A549 (cell line): ENCODE measurements at regions not wholly inside any gene's neighbourhood (a gene's known extent, or its start where the extent isn't known, plus 50 kb on each side); places are given as distances from the start of the nearest gene placed in this dataset.
"Not testable (repeated sequence)": the region's sequence is repeated elsewhere in the genome, so short reads cannot be mapped to it uniquely, and the experiment has no call there.

ENCODE experiments used
- ATAC-seq, 2 experiments: fragments of 200-7000 bp in 1 of 2; fragments of >200 bp in 1 of 2; cut with Nextera tagmentation in 1 of 2; cut with Tn5 transposase in 1 of 2; 3 replicates each; pipeline versions ENCODE4 v1.8.0 to v1.9.1; 2018 to 2020; ENCODE audit warnings: mild to moderate bottlenecking in 1 of 2, moderate library complexity in 1 of 2
- CTCF ChIA-PET: fragments of 300-600 bp; sonication (Branson Sonifier 250); formaldehyde crosslinking; extraction: SDS; loops from one replicate; lab custom pipeline; 2021; ENCODE audit warnings: antibody characterized with exemption, inconsistent platforms; lab: Yijun Ruan, JAX
- POLR2A ChIA-PET: fragments of 350-600 bp; formaldehyde crosslinking; extraction: SDS; loops from one replicate; lab custom pipeline; 2021; ENCODE audit warnings: antibody characterized with exemption, inconsistent platforms; lab: Yijun Ruan, JAX
- DNase-seq, 2 experiments: peaks; one replicate each; pipeline versions ENCODE4 v3.0.0 to v3.0.0-alpha.2; 2011 to 2016; ENCODE audit warnings: low read depth in 1 of 2, low spot score in 1 of 2
- FAIRE-seq: peaks from 2 replicates; lab custom pipeline; 2011; peaks lifted over from hg19 to GRCh38; lab: Jason Lieb, UNC
- H3K27ac ChIP-seq, 2 experiments: fragments of >200 bp; sonication (Bioruptor Twin); formaldehyde crosslinking; 3 replicates each; pipeline ENCODE4 v1.5.1; 2016 to 2017
- H3K4me1 ChIP-seq: fragments of >200 bp; sonication (Bioruptor Twin); formaldehyde crosslinking; 3 replicates; pipeline ENCODE4 v1.6.1; 2016
- H3K4me2 ChIP-seq: fragments of >200 bp; sonication (Bioruptor Twin); formaldehyde crosslinking; 3 replicates; pipeline ENCODE4 v1.6.1; 2016
- H3K4me3 ChIP-seq: fragments of >200 bp; sonication (Bioruptor Twin); formaldehyde crosslinking; 3 replicates; pipeline ENCODE4 v1.5.1; 2016
- H3K9me3 ChIP-seq: fragments of >200 bp; sonication (Bioruptor Twin); formaldehyde crosslinking; 3 replicates; pipeline ENCODE4 v1.6.1; 2016
- CBX2 ChIP-seq: fragments of 200-600 bp; sonication (generic); IDR thresholded peaks from 2 replicates; pipeline ENCODE4 v1.6.1; 2016; ENCODE audit warnings: low read depth, mild to moderate bottlenecking, borderline replicate concordance
- CBX8 ChIP-seq: fragments of 200-600 bp; sonication (generic); IDR thresholded peaks from 2 replicates; pipeline ENCODE4 v1.6.1; 2016
- CEBPB ChIP-seq, 2 experiments: fragments of >200 bp in 1 of 2; sonication (Bioruptor Twin) in 1 of 2; formaldehyde crosslinking in 1 of 2; IDR thresholded peaks; 2 replicates each; pipeline ENCODE4 v1.6.1; 2012 to 2016
- CHD2 ChIP-seq: fragments of 150-350 bp; IDR thresholded peaks from 2 replicates; pipeline ENCODE4 v1.6.1; 2014; ENCODE audit warnings: low read length; ENCODE audit not compliant: partially characterized antibody
- CHD4 ChIP-seq: fragments of 200-600 bp; sonication (generic); IDR thresholded peaks from 2 replicates; pipeline ENCODE4 v1.6.1; 2016; ENCODE audit warnings: antibody characterized with exemption, mild to moderate bottlenecking, borderline replicate concordance
- CTCF ChIP-seq: fragments of >200 bp; sonication (Bioruptor Twin); formaldehyde crosslinking; IDR thresholded peaks from 3 replicates; pipeline ENCODE4 v1.5.1; 2016
- ESRRA ChIP-seq: fragments of 150-350 bp; IDR thresholded peaks from 2 replicates; pipeline ENCODE4 v1.6.1; 2014; ENCODE audit warnings: mild to moderate bottlenecking, low read length, borderline replicate concordance
- FOSB ChIP-seq: fragments of 250-450 bp; sonication (Bioruptor Pico); IDR thresholded peaks from 2 replicates; pipeline ENCODE4 v1.5.0; 2020; ENCODE audit warnings: mild to moderate bottlenecking, moderate library complexity
- FOSL2 ChIP-seq, 2 experiments: fragments of 450-650 bp in 1 of 2; fragments of >200 bp in 1 of 2; sonication (Bioruptor Twin) in 1 of 2; formaldehyde crosslinking; IDR thresholded peaks; 2 replicates each; pipeline versions ENCODE4 v1.5.0 to v1.6.1; 2016 to 2020; ENCODE audit warnings: mild to moderate bottlenecking in 1 of 2, moderate library complexity in 1 of 2
- FOXS1 ChIP-seq: fragments of 250-450 bp; sonication (Bioruptor Pico); IDR thresholded peaks from 2 replicates; pipeline ENCODE4 v1.5.0; 2020; ENCODE audit warnings: mild to moderate bottlenecking, moderate library complexity
- GATA3 ChIP-seq: IDR thresholded peaks from 2 replicates; pipeline ENCODE4 v1.6.1; 2012; ENCODE audit warnings: borderline replicate concordance
- HEYL ChIP-seq: fragments of 250-450 bp; sonication (Bioruptor Pico); IDR thresholded peaks from 2 replicates; pipeline ENCODE4 v1.8.0; 2021; ENCODE audit warnings: mild to moderate bottlenecking, moderate library complexity
- HOXA7 ChIP-seq: fragments of 250-450 bp; sonication (Bioruptor Pico); IDR thresholded peaks from 2 replicates; pipeline ENCODE4 v1.5.0; 2020; ENCODE audit warnings: mild to moderate bottlenecking, moderate library complexity
- HOXB13 ChIP-seq: fragments of 250-450 bp; sonication (Bioruptor Pico); IDR thresholded peaks from 2 replicates; pipeline ENCODE4 v1.5.0; 2020; ENCODE audit warnings: low read depth, mild to moderate bottlenecking, moderate library complexity
- JUNB ChIP-seq: fragments of >200 bp; sonication (Bioruptor Twin); formaldehyde crosslinking; IDR thresholded peaks from 2 replicates; pipeline ENCODE4 v1.6.1; 2016
- KDM1A ChIP-seq: fragments of 200-600 bp; sonication (generic); IDR thresholded peaks from 2 replicates; pipeline ENCODE4 v1.6.1; 2016; ENCODE audit warnings: low read depth, mild to moderate bottlenecking
- MAFK ChIP-seq: fragments of 450-650 bp; IDR thresholded peaks from 2 replicates; pipeline ENCODE4 v1.6.1; 2014; ENCODE audit not compliant: partially characterized antibody
- MYC ChIP-seq: IDR thresholded peaks from 2 replicates; pipeline ENCODE4 v1.6.1; 2012; ENCODE audit warnings: mild to moderate bottlenecking, inconsistent platforms, low read length, improper control_type of control experiment, borderline replicate concordance
- NFE2L2 ChIP-seq: fragments of 150-350 bp; conservative IDR thresholded peaks from 2 replicates; pipeline ENCODE4 v1.6.1; 2014; ENCODE audit warnings: low read length
- NPAS2 ChIP-seq: fragments of 250-450 bp; sonication (Bioruptor Pico); IDR thresholded peaks from 2 replicates; pipeline ENCODE4 v1.8.0; 2022; ENCODE audit warnings: mild to moderate bottlenecking, moderate library complexity, borderline replicate concordance
- NR3C1 ChIP-seq: fragments of >200 bp; sonication (Bioruptor Twin); formaldehyde crosslinking; IDR thresholded peaks from 3 replicates; pipeline ENCODE4 v1.6.1; 2017
- POLR2AphosphoS2 ChIP-seq: conservative IDR thresholded peaks from 2 replicates; pipeline ENCODE4 v1.6.1; 2012; ENCODE audit warnings: low read length, improper control_type of control experiment, inconsistent platforms
- RCOR1 ChIP-seq: fragments of 150-350 bp; IDR thresholded peaks from 2 replicates; pipeline ENCODE4 v1.6.1; 2014; ENCODE audit warnings: antibody characterized with exemption, low read length, low read depth
- RNF2 ChIP-seq: fragments of 200-600 bp; sonication (generic); IDR thresholded peaks from 2 replicates; pipeline ENCODE4 v1.6.1; 2016; ENCODE audit warnings: low read depth, mild to moderate bottlenecking, antibody characterized with exemption, moderate library complexity, borderline replicate concordance
- SMC3 ChIP-seq: fragments of >200 bp; sonication (Bioruptor Twin); formaldehyde crosslinking; IDR thresholded peaks from 3 replicates; pipeline ENCODE4 v1.6.1; 2018; ENCODE audit warnings: inconsistent platforms
- TP53 ChIP-seq: fragments of 250-450 bp; sonication (Bioruptor Pico); IDR thresholded peaks from 2 replicates; pipeline ENCODE4 v1.5.0; 2021; ENCODE audit warnings: mild to moderate bottlenecking, moderate library complexity
- ZFP36 ChIP-seq: fragments of 450-650 bp; IDR thresholded peaks from 2 replicates; pipeline ENCODE4 v1.6.1; 2014; ENCODE audit warnings: borderline replicate concordance; ENCODE audit not compliant: partially characterized antibody
- WGBS: methylation state at CpG from one replicate; pipeline ENCODE4 v1.1.6; 2017; ENCODE audit errors: missing lambda C conversion rate; 5-methylcytosine and 5-hydroxymethylcytosine counted together
- TF ChIP-seq, protein P1 (sequence below): IDR thresholded peaks from 2 replicates; pipeline ENCODE4 v1.6.1; 2012; ENCODE audit warnings: low read depth, borderline replicate concordance

DNA sequence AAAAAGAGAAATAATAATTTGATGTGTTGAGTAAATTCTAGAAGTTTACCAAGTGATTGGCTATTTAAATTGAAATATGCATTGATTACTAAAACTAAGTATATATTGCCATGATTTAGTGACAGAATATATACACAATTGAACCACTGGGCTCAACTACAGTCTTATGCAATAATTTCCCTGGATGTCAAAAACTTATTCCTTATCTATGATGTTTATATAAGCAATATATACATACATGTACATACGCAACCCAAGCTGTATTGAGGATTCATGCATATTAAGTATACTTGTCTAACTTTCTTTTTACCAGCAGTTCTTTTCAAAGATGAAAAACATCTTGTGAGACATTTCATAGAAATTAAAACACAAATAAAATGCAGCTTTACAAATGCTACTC lies 165.8 kb downstream of the ZIC4 start:
- Histone ChIP-seq H3K9me3 (no peaks in the 10 kb centered on the region), H3K4me1 (no peaks in the 10 kb centered on the region), H3K4me2 (no peak overlapping the region), H3K4me3 (no peak overlapping the region), H3K27ac (no peak overlapping the region)
- FAIRE-seq = no peak
- POLR2A ChIA-PET = no interaction called here
- WGBS = 76% methylated on average over 1 of the region's 1 CpG
- TF ChIP-seq CHD4 (no peak), RCOR1 (no peak), HOXB13 (CRISPR knock-in tag) (no peak), GATA3 (no peak), MYC (no peak), HOXA7 (CRISPR knock-in tag) (no peak), KDM1A (no peak), ESRRA (no peak), MAFK (no peak), FOSB (CRISPR knock-in tag) (no peak), TP53 (no peak), NR3C1 (no peak), ZFP36 (no peak), CBX2 (no peak), RNF2 (no peak), JUNB (no peak), FOXS1 (no peak), POLR2AphosphoS2 (no peak), CBX8 (no peak)
- TF ChIP-seq, protein P1, sequence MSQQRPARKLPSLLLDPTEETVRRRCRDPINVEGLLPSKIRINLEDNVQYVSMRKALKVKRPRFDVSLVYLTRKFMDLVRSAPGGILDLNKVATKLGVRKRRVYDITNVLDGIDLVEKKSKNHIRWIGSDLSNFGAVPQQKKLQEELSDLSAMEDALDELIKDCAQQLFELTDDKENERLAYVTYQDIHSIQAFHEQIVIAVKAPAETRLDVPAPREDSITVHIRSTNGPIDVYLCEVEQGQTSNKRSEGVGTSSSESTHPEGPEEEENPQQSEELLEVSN = no peak
- DNase-seq = no peak
- CTCF ChIA-PET = no interaction called here
- no peak for ATAC-seq

GRCh38 chr3:147237991-147238390 lies 168.4 kb downstream of the ZIC4 start:
- Histone ChIP-seq H3K27ac (no peak overlapping the region), H3K9me3 (no peaks in the 10 kb centered on the region), H3K4me3 (no peak overlapping the region), H3K4me2 (no peak overlapping the region), H3K4me1 (no peaks in the 10 kb centered on the region)
- ChIA-PET CTCF (no interaction called here), POLR2A (no interaction called here)
- TF ChIP-seq SMC3 (no peak), FOSL2 (IDR thresholded peaks at IDR 0.05) (no peak), FOSL2 (CRISPR knock-in tag; IDR thresholded peaks at IDR 0.05) (no peak), CTCF (no peak), CHD2 (no peak), HEYL (CRISPR knock-in tag) (no peak), POLR2AphosphoS2 (no peak), CEBPB (IDR thresholded peaks at IDR 0.05) (no peak), RCOR1 (no peak), NFE2L2 (no peak), NPAS2 (CRISPR knock-in tag) (no peak)
- ATAC-seq (no peak), FAIRE-seq (no peak), DNase-seq (no peak)
- WGBS = 27% methylated on average over 4 of the region's 4 CpGs

DNA sequence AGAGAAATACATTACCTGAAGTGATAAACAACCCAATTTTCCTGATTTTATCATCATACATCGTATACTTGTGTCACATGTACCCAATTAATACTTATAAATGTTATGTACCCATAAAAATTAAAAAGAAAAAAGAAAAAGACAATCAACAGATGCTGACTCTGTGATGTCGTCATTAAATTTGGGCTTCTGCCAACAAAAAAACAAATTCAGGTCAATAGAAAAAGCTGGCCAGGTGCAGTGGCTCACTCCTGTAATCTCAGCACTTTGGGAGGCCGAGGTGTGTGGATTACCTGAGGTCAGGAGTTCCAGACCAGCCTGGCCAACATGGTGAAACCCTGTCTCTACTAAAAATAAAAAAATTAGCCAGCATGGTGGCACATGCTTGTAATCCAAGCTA lies 174.4 kb downstream of the ZIC4 start:
- WGBS = 7% methylated on average over 3 of the region's 3 CpGs
- CTCF ChIA-PET, FAIRE-seq: not testable (repeated sequence)

More for the DNA sequence above, 174.4 kb downstream of the ZIC4 start:
- H3K9me3 ChIP-seq, H3K4me1 ChIP-seq, H3K27ac ChIP-seq, H3K4me2 ChIP-seq, POLR2A ChIA-PET, DNase-seq, H3K4me3 ChIP-seq, ATAC-seq: not testable (repeated sequence)
